ENCODE measurements at regions not wholly inside any gene's neighbourhood (a gene's known extent, or its start where the extent isn't known, plus 50 kb on each side); places are given as distances from the start of the nearest gene placed in this dataset.

DNA sequence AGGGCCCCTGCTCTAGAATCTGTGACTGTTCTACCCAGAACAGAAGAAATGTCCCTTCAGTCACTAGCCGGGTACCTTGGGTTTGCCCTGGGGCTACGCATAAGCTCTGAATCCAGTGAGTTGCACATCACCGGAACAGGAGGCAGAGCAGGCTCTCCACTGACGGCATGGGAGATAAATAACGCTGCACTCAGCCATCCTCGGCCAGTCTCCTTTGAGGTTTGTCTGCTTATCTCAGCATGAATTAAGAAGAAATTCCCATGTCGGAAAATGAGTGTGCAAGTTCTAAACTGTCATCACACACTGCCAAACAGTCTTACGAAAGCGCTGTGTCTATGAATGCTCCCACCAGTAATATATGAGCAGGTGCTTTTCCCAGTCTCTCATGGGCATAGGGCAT, 90.8 kb downstream of the FAM50B start:
- 66 to 90% methylated on average over 8 to 9 of the region's 9 CpGs for WGBS, 2 donors
- H3K36me3 ChIP-seq = no peaks in the 10 kb centered on the region
- no peaks in the 10 kb centered on the region for H3K27me3 ChIP-seq
- no peak for DNase-seq
- intact Hi-C loops (cut with DNase I) = loop anchor here (10.0 kb wide), 2 partner anchors 45 to 55 kb away; no protein-coding TSS in a partner anchor
- no peak for TF ChIP-seq CTCF (IDR thresholded peaks at IDR 0.05)
- no peaks in the 10 kb centered on the region for H3K4me1 ChIP-seq
- no peak overlapping the region for H3K4me3 ChIP-seq (replicated peaks in 1 of 3)
- no peak overlapping the region for H3K27ac ChIP-seq
- no peaks in the 10 kb centered on the region for H3K9me3 ChIP-seq

GRCh38 chr6:3940703-3941102, 91.5 kb downstream of the FAM50B start:
- no peak overlapping the region for H3K4me3 ChIP-seq (replicated peaks in 1 of 3)
- TF ChIP-seq POLR2A (IDR thresholded peaks at IDR 0.05) (no peak), CTCF (IDR thresholded peaks at IDR 0.05) (no peak)
- no peak overlapping the region for H3K27ac ChIP-seq
- H3K27me3 ChIP-seq = no peaks in the 10 kb centered on the region
- no peaks in the 10 kb centered on the region for H3K36me3 ChIP-seq
- no peaks in the 10 kb centered on the region for H3K9me3 ChIP-seq
- WGBS, 2 donors = 93 to 94% methylated on average over 5 of the region's 5 CpGs
- intact Hi-C loops (cut with DNase I) = no loop called here
- DNase-seq = no peak
- H3K4me1 ChIP-seq = no peaks in the 10 kb centered on the region

- Histone ChIP-seq H3K4me3 (replicated peaks in 1 of 3) (no peak overlapping the region), H3K27me3 (no peaks in the 10 kb centered on the region), H3K9me3 (no peaks in the 10 kb centered on the region), H3K4me1 (no peaks in the 10 kb centered on the region), H3K27ac (no peak overlapping the region), H3K36me3 (no peaks in the 10 kb centered on the region)
- TF ChIP-seq CTCF (IDR thresholded peaks at IDR 0.05) (no peak), POLR2A (IDR thresholded peaks at IDR 0.05) (no peak)
- DNase-seq = no peak
- 56 to 66% methylated on average over 12 of the region's 12 CpGs for WGBS, 2 donors
- intact Hi-C loops (cut with DNase I) = no loop called here
Measured at GRCh38 chr6:3943331-3943765, 94.2 kb downstream of the FAM50B start.

GRCh38 chr6:3944246-3944645, 95.1 kb downstream of the FAM50B start:
- 92 to 94% methylated on average over 5 of the region's 5 CpGs for WGBS, 2 donors
- Histone ChIP-seq H3K9me3 (no peaks in the 10 kb centered on the region), H3K4me3 (replicated peaks in 1 of 3) (no peak overlapping the region), H3K27ac (no peak overlapping the region), H3K4me1 (no peaks in the 10 kb centered on the region), H3K36me3 (no peaks in the 10 kb centered on the region), H3K27me3 (no peaks in the 10 kb centered on the region)
- DNase-seq = no peak
- TF ChIP-seq POLR2A (IDR thresholded peaks at IDR 0.05) (no peak), CTCF (IDR thresholded peaks at IDR 0.05) (no peak)
- intact Hi-C loops (cut with DNase I) = no loop called here

GRCh38 chr6:3946778-3947177, 97.6 kb downstream of the FAM50B start:
- intact Hi-C loops (cut with DNase I) = no loop called here
- no peak overlapping the region for H3K4me3 ChIP-seq (replicated peaks in 1 of 3)
- no peak for DNase-seq

More at GRCh38 chr6:3946778-3947177, 97.6 kb downstream of the FAM50B start:
- H3K36me3 ChIP-seq = no peaks in the 10 kb centered on the region
- no peaks in the 10 kb centered on the region for H3K27me3 ChIP-seq
- TF ChIP-seq CTCF (IDR thresholded peaks at IDR 0.05) (no peak), POLR2A (IDR thresholded peaks at IDR 0.05) (no peak)
- H3K27ac ChIP-seq = no peak overlapping the region
- H3K4me1 ChIP-seq = no peaks in the 10 kb centered on the region
- WGBS, 2 donors = 66% methylated on average over 11 to 12 of the region's 12 CpGs
- H3K9me3 ChIP-seq = no peaks in the 10 kb centered on the region
